ENCODE measurements at regions not wholly inside any gene's neighbourhood (a gene's known extent, or its start where the extent isn't known, plus 50 kb on each side); places are given as distances from the start of the nearest gene placed in this dataset.

GRCh38 chr5:67338421-67338820, 141.8 kb upstream of the CD180 start:
- H3K4me3 ChIP-seq (ENCODE audit: low read length), result no peak overlapping the region
- no peak overlapping the region for H3K4me2 ChIP-seq (ENCODE audit: low read depth, low read length, poor library complexity, severe bottlenecking)
- no peaks in the 10 kb centered on the region for H3K9me3 ChIP-seq (ENCODE audit: low read length)
- H3K27ac ChIP-seq (ENCODE audit: low read length), result no peak overlapping the region
- no peak for DNase-seq
- H3K4me1 ChIP-seq (ENCODE audit: low read length), result no peaks in the 10 kb centered on the region
- no peak overlapping the region for H2AFZ ChIP-seq (ENCODE audit: low read length)
- no peaks in the 10 kb centered on the region for H3K36me3 ChIP-seq (ENCODE audit: insufficient read depth, low read length)
- H3K79me2 ChIP-seq (ENCODE audit: low read length), result no peaks in the 10 kb centered on the region
- 0 out of 2 replicates have a peak, but pooled peaks cover 5% of the 10 kb centered on the region for H3K27me3 ChIP-seq (ENCODE audit: low read length)
- no peaks in the 10 kb centered on the region for H3K9me2 ChIP-seq (replicated peaks; ENCODE audit: insufficient read depth, low read length)
- no peaks in the 10 kb centered on the region for H4K20me1 ChIP-seq (ENCODE audit: insufficient read depth, low read depth, low read length)
- H3K9ac ChIP-seq (ENCODE audit: low read length), result no peak overlapping the region

GRCh38 chr5:67337751-67338150, 141.2 kb upstream of the CD180 start:
- Histone ChIP-seq H3K4me1 (ENCODE audit: low read length) (no peaks in the 10 kb centered on the region), H3K9ac (ENCODE audit: low read length) (no peak overlapping the region), H3K79me2 (ENCODE audit: low read length) (no peaks in the 10 kb centered on the region), H2AFZ (ENCODE audit: low read length) (no peak overlapping the region), H3K27me3 (ENCODE audit: low read length) (0 out of 2 replicates have a peak, but pooled peaks cover 7% of the 10 kb centered on the region), H3K27ac (ENCODE audit: low read length) (no peak overlapping the region), H3K36me3 (ENCODE audit: insufficient read depth, low read length) (no peaks in the 10 kb centered on the region), H4K20me1 (ENCODE audit: insufficient read depth, low read depth, low read length) (no peaks in the 10 kb centered on the region), H3K9me3 (ENCODE audit: low read length) (no peaks in the 10 kb centered on the region), H3K4me2 (ENCODE audit: low read depth, low read length, poor library complexity, severe bottlenecking) (no peak overlapping the region), H3K9me2 (replicated peaks; ENCODE audit: insufficient read depth, low read length) (no peaks in the 10 kb centered on the region), H3K4me3 (ENCODE audit: low read length) (no peak overlapping the region)
- DNase-seq, result no peak

- H3K4me3 ChIP-seq (ENCODE audit: low read length), result no peak overlapping the region
- H3K79me2 ChIP-seq (ENCODE audit: low read length), result no peaks in the 10 kb centered on the region
- no peak overlapping the region for H2AFZ ChIP-seq (ENCODE audit: low read length)
- H4K20me1 ChIP-seq (ENCODE audit: insufficient read depth, low read depth, low read length), result no peaks in the 10 kb centered on the region
- no peaks in the 10 kb centered on the region for H3K4me1 ChIP-seq (ENCODE audit: low read length)
- H3K36me3 ChIP-seq (ENCODE audit: insufficient read depth, low read length), result no peaks in the 10 kb centered on the region
- no peaks in the 10 kb centered on the region for H3K9me2 ChIP-seq (replicated peaks; ENCODE audit: insufficient read depth, low read length)
- no peak overlapping the region for H3K4me2 ChIP-seq (ENCODE audit: low read depth, low read length, poor library complexity, severe bottlenecking)
- 0 out of 2 replicates have a peak, but pooled peaks cover 2% of the 10 kb centered on the region for H3K27me3 ChIP-seq (ENCODE audit: low read length)
- H3K9ac ChIP-seq (ENCODE audit: low read length), result no peak overlapping the region
- DNase-seq, result no peak
- H3K27ac ChIP-seq (ENCODE audit: low read length), result no peak overlapping the region
- no peaks in the 10 kb centered on the region for H3K9me3 ChIP-seq (ENCODE audit: low read length)
Measured at GRCh38 chr5:67335426-67335825, 138.8 kb upstream of the CD180 start.

GRCh38 chr5:67334373-67334772, 137.8 kb upstream of the CD180 start:
- no peak overlapping the region for H3K9ac ChIP-seq (ENCODE audit: low read length)
- H3K4me1 ChIP-seq (ENCODE audit: low read length), result no peaks in the 10 kb centered on the region
- no peaks in the 10 kb centered on the region for H3K36me3 ChIP-seq (ENCODE audit: insufficient read depth, low read length)
- no peak overlapping the region for H3K4me3 ChIP-seq (ENCODE audit: low read length)
- no peaks in the 10 kb centered on the region for H3K79me2 ChIP-seq (ENCODE audit: low read length)
- no peaks in the 10 kb centered on the region for H3K9me3 ChIP-seq (ENCODE audit: low read length)
- no peak overlapping the region for H2AFZ ChIP-seq (ENCODE audit: low read length)
- no peak for DNase-seq
- H3K9me2 ChIP-seq (replicated peaks; ENCODE audit: insufficient read depth, low read length), result no peaks in the 10 kb centered on the region
- no peak overlapping the region for H3K4me2 ChIP-seq (ENCODE audit: low read depth, low read length, poor library complexity, severe bottlenecking)
- no peak overlapping the region for H3K27ac ChIP-seq (ENCODE audit: low read length)
- 0 out of 2 replicates have a peak, but pooled peaks cover 2% of the 10 kb centered on the region for H3K27me3 ChIP-seq (ENCODE audit: low read length)
- no peaks in the 10 kb centered on the region for H4K20me1 ChIP-seq (ENCODE audit: insufficient read depth, low read depth, low read length)

GRCh38 chr5:67333171-67333570, 136.6 kb upstream of the CD180 start:
- Histone ChIP-seq H3K79me2 (ENCODE audit: low read length) (no peaks in the 10 kb centered on the region), H3K27me3 (ENCODE audit: low read length) (0 out of 2 replicates have a peak, but pooled peaks cover 2% of the 10 kb centered on the region), H3K36me3 (ENCODE audit: insufficient read depth, low read length) (no peaks in the 10 kb centered on the region), H4K20me1 (ENCODE audit: insufficient read depth, low read depth, low read length) (no peaks in the 10 kb centered on the region), H3K9me2 (replicated peaks; ENCODE audit: insufficient read depth, low read length) (no peaks in the 10 kb centered on the region), H2AFZ (ENCODE audit: low read length) (no peak overlapping the region), H3K9me3 (ENCODE audit: low read length) (no peaks in the 10 kb centered on the region), H3K4me2 (ENCODE audit: low read depth, low read length, poor library complexity, severe bottlenecking) (no peak overlapping the region), H3K27ac (ENCODE audit: low read length) (no peak overlapping the region), H3K4me1 (ENCODE audit: low read length) (no peaks in the 10 kb centered on the region), H3K4me3 (ENCODE audit: low read length) (no peak overlapping the region), H3K9ac (ENCODE audit: low read length) (no peak overlapping the region)
- DNase-seq, result no peak

GRCh38 chr5:67331296-67331925, 134.8 kb upstream of the CD180 start:
- no peak overlapping the region for H3K9ac ChIP-seq (ENCODE audit: low read length)
- no peaks in the 10 kb centered on the region for H3K4me1 ChIP-seq (ENCODE audit: low read length)
- H3K9me2 ChIP-seq (replicated peaks; ENCODE audit: insufficient read depth, low read length), result no peaks in the 10 kb centered on the region
- no peak overlapping the region for H3K4me3 ChIP-seq (ENCODE audit: low read length)
- no peak overlapping the region for H3K27ac ChIP-seq (ENCODE audit: low read length)
- no peaks in the 10 kb centered on the region for H4K20me1 ChIP-seq (ENCODE audit: insufficient read depth, low read depth, low read length)
- no peaks in the 10 kb centered on the region for H3K36me3 ChIP-seq (ENCODE audit: insufficient read depth, low read length)
- H3K4me2 ChIP-seq (ENCODE audit: low read depth, low read length, poor library complexity, severe bottlenecking), result no peak overlapping the region
- no peaks in the 10 kb centered on the region for H3K9me3 ChIP-seq (ENCODE audit: low read length)
- DNase-seq, result no peak
- H3K79me2 ChIP-seq (ENCODE audit: low read length), result no peaks in the 10 kb centered on the region
- H2AFZ ChIP-seq (ENCODE audit: low read length), result no peak overlapping the region
- 0 out of 2 replicates have a peak, but pooled peaks cover 2% of the 10 kb centered on the region for H3K27me3 ChIP-seq (ENCODE audit: low read length)

GRCh38 chr5:67319935-67320725, 123.5 kb upstream of the CD180 start:
- Histone ChIP-seq H3K36me3 (ENCODE audit: insufficient read depth, low read length) (no peaks in the 10 kb centered on the region), H3K27ac (ENCODE audit: low read length) (no peak overlapping the region), H2AFZ (ENCODE audit: low read length) (no peak overlapping the region), H3K4me1 (ENCODE audit: low read length) (no peaks in the 10 kb centered on the region), H3K79me2 (ENCODE audit: low read length) (no peaks in the 10 kb centered on the region), H4K20me1 (ENCODE audit: insufficient read depth, low read depth, low read length) (no peaks in the 10 kb centered on the region), H3K4me3 (ENCODE audit: low read length) (no peak overlapping the region), H3K4me2 (ENCODE audit: low read depth, low read length, poor library complexity, severe bottlenecking) (no peak overlapping the region), H3K9ac (ENCODE audit: low read length) (no peak overlapping the region), H3K27me3 (ENCODE audit: low read length) (no peaks in the 10 kb centered on the region), H3K9me2 (replicated peaks; ENCODE audit: insufficient read depth, low read length) (no peaks in the 10 kb centered on the region), H3K9me3 (ENCODE audit: low read length) (no peaks in the 10 kb centered on the region)
- no peak for DNase-seq

GRCh38 chr5:67318746-67319145, 122.1 kb upstream of the CD180 start:
- no peak for DNase-seq
- Histone ChIP-seq H4K20me1 (ENCODE audit: insufficient read depth, low read depth, low read length) (no peaks in the 10 kb centered on the region), H3K9ac (ENCODE audit: low read length) (no peak overlapping the region), H3K4me3 (ENCODE audit: low read length) (no peak overlapping the region), H3K27ac (ENCODE audit: low read length) (no peak overlapping the region), H3K9me3 (ENCODE audit: low read length) (no peaks in the 10 kb centered on the region), H2AFZ (ENCODE audit: low read length) (no peak overlapping the region), H3K4me1 (ENCODE audit: low read length) (no peaks in the 10 kb centered on the region), H3K36me3 (ENCODE audit: insufficient read depth, low read length) (no peaks in the 10 kb centered on the region), H3K27me3 (ENCODE audit: low read length) (no peaks in the 10 kb centered on the region), H3K9me2 (replicated peaks; ENCODE audit: insufficient read depth, low read length) (no peaks in the 10 kb centered on the region), H3K4me2 (ENCODE audit: low read depth, low read length, poor library complexity, severe bottlenecking) (no peak overlapping the region), H3K79me2 (ENCODE audit: low read length) (no peaks in the 10 kb centered on the region)
